ENCODE measurements at regions not wholly inside any gene's neighbourhood (a gene's known extent, or its start where the extent isn't known, plus 50 kb on each side); places are given as distances from the start of the nearest gene placed in this dataset.

DNA sequence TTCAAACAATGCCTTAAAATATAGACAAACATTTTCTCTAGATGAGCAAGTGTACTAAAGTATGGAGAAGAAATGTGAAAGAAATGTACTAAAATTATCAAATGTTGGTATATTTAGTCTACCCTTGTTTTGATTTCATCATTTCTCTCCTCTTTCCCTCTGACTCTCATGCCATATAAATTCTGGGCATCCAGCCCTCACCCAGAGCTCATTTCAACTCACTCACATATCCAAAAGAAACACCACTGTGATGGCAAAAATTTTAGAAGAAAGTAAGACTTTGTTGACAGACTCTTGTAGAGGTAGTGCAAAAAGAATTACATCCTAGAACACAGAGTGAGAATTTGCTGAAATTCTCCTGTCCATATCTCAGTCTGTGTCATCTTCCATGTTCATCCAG, 377.8 kb upstream of the SUCLG2 start:
- no peaks in the 10 kb centered on the region for H3K9me3 ChIP-seq (replicated peaks in 1 of 3)
- no peak overlapping the region for H3K4me3 ChIP-seq
- no peak for TF ChIP-seq POLR2A (IDR thresholded peaks at IDR 0.05)
- TF ChIP-seq, protein P1, sequence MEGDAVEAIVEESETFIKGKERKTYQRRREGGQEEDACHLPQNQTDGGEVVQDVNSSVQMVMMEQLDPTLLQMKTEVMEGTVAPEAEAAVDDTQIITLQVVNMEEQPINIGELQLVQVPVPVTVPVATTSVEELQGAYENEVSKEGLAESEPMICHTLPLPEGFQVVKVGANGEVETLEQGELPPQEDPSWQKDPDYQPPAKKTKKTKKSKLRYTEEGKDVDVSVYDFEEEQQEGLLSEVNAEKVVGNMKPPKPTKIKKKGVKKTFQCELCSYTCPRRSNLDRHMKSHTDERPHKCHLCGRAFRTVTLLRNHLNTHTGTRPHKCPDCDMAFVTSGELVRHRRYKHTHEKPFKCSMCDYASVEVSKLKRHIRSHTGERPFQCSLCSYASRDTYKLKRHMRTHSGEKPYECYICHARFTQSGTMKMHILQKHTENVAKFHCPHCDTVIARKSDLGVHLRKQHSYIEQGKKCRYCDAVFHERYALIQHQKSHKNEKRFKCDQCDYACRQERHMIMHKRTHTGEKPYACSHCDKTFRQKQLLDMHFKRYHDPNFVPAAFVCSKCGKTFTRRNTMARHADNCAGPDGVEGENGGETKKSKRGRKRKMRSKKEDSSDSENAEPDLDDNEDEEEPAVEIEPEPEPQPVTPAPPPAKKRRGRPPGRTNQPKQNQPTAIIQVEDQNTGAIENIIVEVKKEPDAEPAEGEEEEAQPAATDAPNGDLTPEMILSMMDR (IDR thresholded peaks at IDR 0.05): no peak
- no peaks in the 10 kb centered on the region for H3K27me3 ChIP-seq
- no peak overlapping the region for H3K27ac ChIP-seq
- no peaks in the 10 kb centered on the region for H3K4me1 ChIP-seq (replicated peaks in 1 of 2)
- DNase-seq: no peak
- intact Hi-C loops (cut with DNase I): no loop called here
- no peaks in the 10 kb centered on the region for H3K36me3 ChIP-seq (replicated peaks in 1 of 2)

DNA sequence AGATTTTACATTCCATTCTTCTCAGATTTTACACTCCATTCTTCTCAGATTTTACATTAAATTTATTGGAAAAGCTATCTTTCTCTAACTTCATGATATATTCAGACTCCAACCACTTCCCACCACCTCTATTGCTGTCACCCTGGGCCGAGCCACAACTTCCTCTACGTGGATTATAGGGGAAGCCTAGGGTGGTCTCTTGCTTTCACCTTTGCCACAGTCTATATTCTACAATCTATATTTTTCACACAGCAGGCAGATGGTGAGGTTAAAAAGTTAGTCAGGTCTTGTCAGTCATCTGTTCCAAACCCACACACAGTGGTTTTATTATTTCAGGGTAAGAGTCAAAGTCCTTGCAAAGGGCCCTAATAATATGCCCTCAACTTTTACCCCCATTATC, 370.8 kb upstream of the SUCLG2 start:
- no peak overlapping the region for H3K4me3 ChIP-seq
- no peaks in the 10 kb centered on the region for H3K9me3 ChIP-seq (replicated peaks in 1 of 3)
- 72 to 86% (median 76%) methylated on average over 2 of the region's 2 CpGs for WGBS, 4 donors
- intact Hi-C loops (cut with DNase I): no loop called here
- no peak for DNase-seq
- TF ChIP-seq, protein P1 (IDR thresholded peaks at IDR 0.05): no peak
- no peak for TF ChIP-seq POLR2A (IDR thresholded peaks at IDR 0.05)
- no peaks in the 10 kb centered on the region for H3K4me1 ChIP-seq (replicated peaks in 1 of 2)
- no peaks in the 10 kb centered on the region for H3K27me3 ChIP-seq
- H3K27ac ChIP-seq: no peak overlapping the region
- no peaks in the 10 kb centered on the region for H3K36me3 ChIP-seq (replicated peaks in 1 of 2)

DNA sequence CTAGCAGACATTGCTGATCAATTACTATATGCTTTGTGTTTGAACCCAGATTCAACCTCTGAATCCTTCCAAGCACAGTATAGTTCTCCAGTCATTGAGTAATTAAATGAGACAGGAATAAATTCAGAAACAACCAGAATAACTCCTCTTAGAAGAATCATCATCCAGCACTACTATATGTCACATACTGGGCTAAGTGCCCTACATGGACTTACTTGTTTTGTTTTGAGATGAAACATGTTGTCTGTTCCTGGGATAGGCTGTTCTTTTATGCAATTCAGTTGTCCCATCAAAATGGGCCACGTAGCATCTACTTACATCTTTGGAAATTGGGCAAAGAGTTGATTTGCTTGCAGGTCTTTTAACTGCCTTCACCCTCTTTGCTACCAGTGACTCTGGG, 365.5 kb upstream of the SUCLG2 start:
- TF ChIP-seq POLR2A (IDR thresholded peaks at IDR 0.05): no peak
- TF ChIP-seq, protein P1 (IDR thresholded peaks at IDR 0.05): no peak
- no peaks in the 10 kb centered on the region for H3K9me3 ChIP-seq (replicated peaks in 1 of 3)
- H3K4me3 ChIP-seq: no peak overlapping the region
- WGBS, 4 donors: 81 to 100% (median 87%) methylated on average over 1 of the region's 1 CpG
- H3K27me3 ChIP-seq: no peaks in the 10 kb centered on the region
- H3K27ac ChIP-seq: no peak overlapping the region
- H3K36me3 ChIP-seq (replicated peaks in 1 of 2): no peaks in the 10 kb centered on the region
- intact Hi-C loops (cut with DNase I): no loop called here
- no peak for DNase-seq
- H3K4me1 ChIP-seq (replicated peaks in 1 of 2): no peaks in the 10 kb centered on the region

DNA sequence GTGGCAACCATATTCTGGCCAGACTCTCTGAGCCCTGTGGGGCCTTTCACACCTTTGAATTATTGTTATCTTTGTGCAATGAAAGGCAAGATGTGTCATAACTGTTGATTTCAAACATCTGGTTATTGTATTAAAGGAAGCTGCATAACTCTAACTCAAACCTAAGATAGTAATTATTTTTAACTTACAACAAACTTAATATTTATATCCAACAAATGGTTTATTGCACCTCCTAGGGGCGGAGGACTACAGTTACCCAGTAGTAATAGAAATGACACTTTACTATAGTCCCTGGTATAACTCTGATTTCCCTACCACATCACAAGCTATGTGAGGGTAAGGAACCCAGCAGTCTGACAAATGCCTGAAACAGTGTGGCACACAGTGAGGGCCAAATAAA, 363.9 kb upstream of the SUCLG2 start:
- no peaks in the 10 kb centered on the region for H3K9me3 ChIP-seq (replicated peaks in 1 of 3)
- intact Hi-C loops (cut with DNase I): no loop called here
- WGBS, 4 donors: 78 to 94% (median 84%) methylated on average over 1 of the region's 1 CpG
- H3K36me3 ChIP-seq (replicated peaks in 1 of 2): no peaks in the 10 kb centered on the region
- no peaks in the 10 kb centered on the region for H3K27me3 ChIP-seq
- TF ChIP-seq POLR2A (IDR thresholded peaks at IDR 0.05): no peak
- TF ChIP-seq, protein P1 (IDR thresholded peaks at IDR 0.05): no peak
- no peaks in the 10 kb centered on the region for H3K4me1 ChIP-seq (replicated peaks in 1 of 2)
- no peak for DNase-seq
- no peak overlapping the region for H3K4me3 ChIP-seq
- H3K27ac ChIP-seq: no peak overlapping the region
